Ascending aorta (tissue), 2 donors: ENCODE measurements at regions not wholly inside any gene's neighbourhood (a gene's known extent, or its start where the extent isn't known, plus 50 kb on each side); places are given as distances from the start of the nearest gene placed in this dataset.

Experiments used
- DNase-seq, 2 donors: peaks; one replicate each; pipeline ENCODE4 v3.0.0-alpha.2; 2019; ENCODE audit warnings: low spot score in 2 of 2
- H3K27ac ChIP-seq, 2 donors: fragments of 200-600 bp; sonication (generic); one replicate each; pipeline ENCODE4 v1.5.1; 2016 to 2017; ENCODE audit warnings: mild to moderate bottlenecking in 1 of 2
- H3K27me3 ChIP-seq: fragments of 200-600 bp; sonication (generic); one replicate; pipeline ENCODE4 v1.5.1; 2017
- H3K36me3 ChIP-seq, 2 donors: fragments of 200-600 bp; sonication (generic); one replicate each; pipeline ENCODE4 v1.5.1; 2016
- H3K4me1 ChIP-seq, 2 donors: fragments of 200-600 bp; sonication (generic); one replicate each; pipeline ENCODE4 v1.5.1; 2016 to 2017; ENCODE audit warnings: mild to moderate bottlenecking in 1 of 2
- H3K4me3 ChIP-seq, 2 donors: fragments of 200-600 bp; sonication (generic); one replicate each; pipeline ENCODE4 v1.5.1; 2016 to 2017; ENCODE audit warnings: mild to moderate bottlenecking in 1 of 2
- H3K9me3 ChIP-seq, 2 donors: fragments of 200-600 bp; sonication (generic); one replicate each; pipeline ENCODE4 v1.5.1; 2016
- CTCF ChIP-seq, 3 experiments: fragments of 200-600 bp in 2 of 3; fragments of 450-650 bp in 1 of 3; sonication (generic) in 2 of 3; IDR thresholded peaks; one replicate each; pipeline ENCODE4 v1.5.1; 2016 to 2019; ENCODE audit warnings: antibody characterized with exemption in 3 of 3, mild to moderate bottlenecking in 1 of 3, moderate library complexity in 1 of 3
- intact Hi-C: fragments of 100-400 bp; cut with DNase I; formaldehyde crosslinking; loops from one replicate; pipeline ENCODE4 v1.15.1; 2023

- no peaks in the 10 kb centered on the region for H3K4me1 ChIP-seq
- no peak overlapping the region for H3K27ac ChIP-seq
- no peak for TF ChIP-seq CTCF (IDR thresholded peaks at IDR 0.05)
Measured at GRCh38 chr14:34237677-34238076, 224.4 kb downstream of the SPTSSA start.

GRCh38 chr14:34237081-34237480 lies 225.0 kb downstream of the SPTSSA start:
- no peak for DNase-seq
- no peaks in the 10 kb centered on the region for H3K36me3 ChIP-seq
- intact Hi-C loops: no loop called here
- no peak overlapping the region for H3K4me3 ChIP-seq
- H3K4me1 ChIP-seq: no peaks in the 10 kb centered on the region
- no peak for TF ChIP-seq CTCF (IDR thresholded peaks at IDR 0.05)
- H3K27me3 ChIP-seq: no peaks in the 10 kb centered on the region
- no peaks in the 10 kb centered on the region for H3K9me3 ChIP-seq
- H3K27ac ChIP-seq: no peak overlapping the region

More at GRCh38 chr14:34237677-34238076, 224.4 kb downstream of the SPTSSA start:
- H3K36me3 ChIP-seq: no peaks in the 10 kb centered on the region
- no peak overlapping the region for H3K4me3 ChIP-seq
- intact Hi-C loops: no loop called here
- DNase-seq: no peak
- no peaks in the 10 kb centered on the region for H3K9me3 ChIP-seq
- no peaks in the 10 kb centered on the region for H3K27me3 ChIP-seq

- Histone ChIP-seq H3K27ac (no peak overlapping the region), H3K4me1 (no peaks in the 10 kb centered on the region), H3K36me3 (no peaks in the 10 kb centered on the region), H3K27me3 (no peaks in the 10 kb centered on the region), H3K4me3 (no peak overlapping the region), H3K9me3 (no peaks in the 10 kb centered on the region)
- intact Hi-C loops: no loop called here
- no peak for DNase-seq
- no peak for TF ChIP-seq CTCF (IDR thresholded peaks at IDR 0.05)
Measured at GRCh38 chr14:34235643-34236300, 226.3 kb downstream of the SPTSSA start.

- H3K9me3 ChIP-seq: no peaks in the 10 kb centered on the region
- no peak for TF ChIP-seq CTCF (IDR thresholded peaks at IDR 0.05)
- H3K4me1 ChIP-seq: no peaks in the 10 kb centered on the region
- no peaks in the 10 kb centered on the region for H3K36me3 ChIP-seq
- intact Hi-C loops: no loop called here
- H3K27ac ChIP-seq: no peak overlapping the region
- no peak overlapping the region for H3K4me3 ChIP-seq
- no peaks in the 10 kb centered on the region for H3K27me3 ChIP-seq
- no peak for DNase-seq
Measured at GRCh38 chr14:34234258-34234657, 227.8 kb downstream of the SPTSSA start.

GRCh38 chr14:34233619-34234018 lies 228.4 kb downstream of the SPTSSA start:
- intact Hi-C loops: no loop called here

More at GRCh38 chr14:34233619-34234018, 228.4 kb downstream of the SPTSSA start:
- H3K9me3 ChIP-seq: no peaks in the 10 kb centered on the region
- H3K36me3 ChIP-seq: no peaks in the 10 kb centered on the region
- no peaks in the 10 kb centered on the region for H3K4me1 ChIP-seq
- H3K27ac ChIP-seq: no peak overlapping the region
- H3K27me3 ChIP-seq: no peaks in the 10 kb centered on the region
- no peak overlapping the region for H3K4me3 ChIP-seq
- DNase-seq: no peak
- TF ChIP-seq CTCF (IDR thresholded peaks at IDR 0.05): no peak
